CD14-positive monocyte (primary cell): ENCODE measurements at regions not wholly inside any gene's neighbourhood (a gene's known extent, or its start where the extent isn't known, plus 50 kb on each side); places are given as distances from the start of the nearest gene placed in this dataset.

ENCODE experiments used
- DNase-seq, 3 donors: peaks; one replicate each; pipeline ENCODE4 v3.0.0-alpha.2; 2011 to 2022
- H2AFZ ChIP-seq: 2 replicates; pipeline ENCODE4 v1.6.0; 2012; ENCODE audit warnings: mild to moderate bottlenecking, low read depth, low read length, inconsistent platforms; ENCODE audit not compliant: insufficient read depth, poor library complexity, severe bottlenecking
- H3K27ac ChIP-seq, 2 donors: 1 replicate in 1 of 2; 2 replicates in 1 of 2; pipeline ENCODE4 v1.5.1; 2012 to 2013; ENCODE audit warnings: low read length in 2 of 2, control low read depth in 1 of 2, inconsistent platforms in 1 of 2, low read depth in 1 of 2, mild to moderate bottlenecking in 1 of 2
- H3K27me3 ChIP-seq, 2 donors: one replicate each; pipeline versions ENCODE4 v1.6.0 to v1.6.1; 2011 to 2013; ENCODE audit warnings: low read length in 2 of 2; ENCODE audit not compliant: control insufficient read depth in 2 of 2, insufficient read depth in 2 of 2
- H3K36me3 ChIP-seq, 2 donors: replicated peaks in 1 of 2; 1 replicate in 1 of 2; 2 replicates in 1 of 2; pipeline versions ENCODE4 v1.5.1 to v1.6.1; 2012 to 2013; ENCODE audit warnings: low read length in 2 of 2, control low read depth in 1 of 2, inconsistent platforms in 1 of 2, mild to moderate bottlenecking in 1 of 2; ENCODE audit not compliant: insufficient read depth in 2 of 2, control insufficient read depth in 1 of 2
- H3K4me1 ChIP-seq, 2 donors: 1 replicate in 1 of 2; 2 replicates in 1 of 2; pipeline versions ENCODE4 v1.5.1 to v1.6.1; 2012 to 2013; ENCODE audit warnings: low read length in 2 of 2, control low read depth in 1 of 2, inconsistent platforms in 1 of 2, mild to moderate bottlenecking in 1 of 2, moderate library complexity in 1 of 2; ENCODE audit not compliant: insufficient read depth in 2 of 2, control insufficient read depth in 1 of 2
- H3K4me2 ChIP-seq: replicated peaks from 2 replicates; pipeline ENCODE3; 2012; ENCODE audit warnings: low read length, moderate library complexity, mild to moderate bottlenecking; ENCODE audit not compliant: poor library complexity, severe bottlenecking; ENCODE audit errors: extremely low read depth
- H3K4me3 ChIP-seq, 3 experiments: fragments of 200-600 bp in 1 of 3; sonication (generic) in 1 of 3; replicated peaks in 1 of 3; 1 replicate in 2 of 3; 2 replicates in 1 of 3; pipeline ENCODE4 v1.5.1; 2011 to 2013; ENCODE audit warnings: low read length in 3 of 3, mild to moderate bottlenecking in 3 of 3, control low read depth in 2 of 3, low read depth in 2 of 3, inconsistent platforms in 1 of 3, moderate library complexity in 1 of 3
- H3K79me2 ChIP-seq: 2 replicates; pipeline ENCODE4 v1.6.0; 2012; ENCODE audit warnings: mild to moderate bottlenecking, control low read depth, inconsistent platforms, low read length, moderate library complexity; ENCODE audit not compliant: insufficient read depth
- H3K9ac ChIP-seq: 2 replicates; pipeline ENCODE4 v1.6.0; 2017; ENCODE audit warnings: low read length, mild to moderate bottlenecking; ENCODE audit not compliant: insufficient read depth, poor library complexity, severe bottlenecking
- H3K9me3 ChIP-seq, 2 donors: replicated peaks in 1 of 2; 1 replicate in 1 of 2; 2 replicates in 1 of 2; pipeline versions ENCODE4 v1.5.1 to v1.6.1; 2012 to 2013; ENCODE audit warnings: low read length in 2 of 2, control low read depth in 1 of 2; ENCODE audit not compliant: control insufficient read depth in 1 of 2, insufficient read depth in 1 of 2
- H4K20me1 ChIP-seq: 2 replicates; pipeline ENCODE4 v1.6.0; 2012; ENCODE audit warnings: mild to moderate bottlenecking, low read length, control low read depth, moderate library complexity; ENCODE audit not compliant: insufficient read depth
- H3K27ac Mint-ChIP-seq, 7 donors: one replicate each; pipeline ENCODE4 v1.8.0; 2020; ENCODE audit warnings: mild to moderate bottlenecking in 7 of 7, mixed read lengths in 7 of 7, moderate library complexity in 6 of 7, inconsistent platforms in 2 of 7
- H3K27me3 Mint-ChIP-seq, 3 donors: one replicate each; pipeline ENCODE4 v1.8.0; 2021 to 2022; ENCODE audit warnings: low read depth in 3 of 3, mild to moderate bottlenecking in 3 of 3, mixed read lengths in 3 of 3, moderate library complexity in 3 of 3, inconsistent platforms in 1 of 3
- H3K36me3 Mint-ChIP-seq, 2 donors: one replicate each; pipeline ENCODE4 v1.8.0; 2020; ENCODE audit warnings: mixed read lengths in 2 of 2, inconsistent platforms in 1 of 2, mild to moderate bottlenecking in 1 of 2
- H3K4me1 Mint-ChIP-seq: one replicate; pipeline ENCODE4 v1.8.0; 2020; ENCODE audit warnings: mild to moderate bottlenecking, mixed read lengths
- H3K4me3 Mint-ChIP-seq, 2 donors: one replicate each; pipeline ENCODE4 v1.8.0; 2020; ENCODE audit warnings: mild to moderate bottlenecking in 2 of 2, mixed read lengths in 2 of 2, moderate library complexity in 1 of 2
- H3K9me3 Mint-ChIP-seq, 7 donors: one replicate each; pipeline ENCODE4 v1.8.0; 2020 to 2022; ENCODE audit warnings: mixed read lengths in 7 of 7, mild to moderate bottlenecking in 6 of 7, moderate library complexity in 6 of 7, inconsistent platforms in 2 of 7
- WGBS: methylation state at CpG from one replicate; pipeline ENCODE4 v1.1.5; 2013; ENCODE audit warnings: missing lambda C conversion rate; ENCODE audit not compliant: insufficient coverage; 5-methylcytosine and 5-hydroxymethylcytosine counted together
- intact Hi-C, 2 donors: fragments of 100-400 bp; cut with micrococcal nuclease; formaldehyde crosslinking; loops; one replicate each; pipeline versions ENCODE4 v1.15.0 to v1.15.1; 2023
- TF ChIP-seq, protein P1 (sequence below): fragments of 200-600 bp; IDR thresholded peaks from one replicate; pipeline ENCODE4 v1.8.0; 2022; ENCODE audit warnings: antibody characterized with exemption, mild to moderate bottlenecking

- Histone ChIP-seq H3K79me2 (no peaks in the 10 kb centered on the region), H3K27ac (no peak overlapping the region), H3K27me3 (no peaks in the 10 kb centered on the region), H3K4me3 (no peak overlapping the region), H3K36me3 (no peaks in the 10 kb centered on the region), H4K20me1 (no peaks in the 10 kb centered on the region), H3K4me2 (no peak overlapping the region), H3K9ac (no peak overlapping the region), H3K9me3 (no peaks in the 10 kb centered on the region), H3K4me1 (no peaks in the 10 kb centered on the region), H2AFZ (no peak overlapping the region)
- peaks cover 0 to 2% (median 0%) of the 10 kb centered on the region in 7 donors for H3K9me3 Mint-ChIP-seq
- 29% methylated on average over 8 of the region's 11 CpGs for WGBS
- no peak overlapping the region for H3K4me3 Mint-ChIP-seq
- TF ChIP-seq, protein P1, sequence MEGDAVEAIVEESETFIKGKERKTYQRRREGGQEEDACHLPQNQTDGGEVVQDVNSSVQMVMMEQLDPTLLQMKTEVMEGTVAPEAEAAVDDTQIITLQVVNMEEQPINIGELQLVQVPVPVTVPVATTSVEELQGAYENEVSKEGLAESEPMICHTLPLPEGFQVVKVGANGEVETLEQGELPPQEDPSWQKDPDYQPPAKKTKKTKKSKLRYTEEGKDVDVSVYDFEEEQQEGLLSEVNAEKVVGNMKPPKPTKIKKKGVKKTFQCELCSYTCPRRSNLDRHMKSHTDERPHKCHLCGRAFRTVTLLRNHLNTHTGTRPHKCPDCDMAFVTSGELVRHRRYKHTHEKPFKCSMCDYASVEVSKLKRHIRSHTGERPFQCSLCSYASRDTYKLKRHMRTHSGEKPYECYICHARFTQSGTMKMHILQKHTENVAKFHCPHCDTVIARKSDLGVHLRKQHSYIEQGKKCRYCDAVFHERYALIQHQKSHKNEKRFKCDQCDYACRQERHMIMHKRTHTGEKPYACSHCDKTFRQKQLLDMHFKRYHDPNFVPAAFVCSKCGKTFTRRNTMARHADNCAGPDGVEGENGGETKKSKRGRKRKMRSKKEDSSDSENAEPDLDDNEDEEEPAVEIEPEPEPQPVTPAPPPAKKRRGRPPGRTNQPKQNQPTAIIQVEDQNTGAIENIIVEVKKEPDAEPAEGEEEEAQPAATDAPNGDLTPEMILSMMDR: no peak
- peaks cover 2% of the 10 kb centered on the region in 3 donors for H3K27me3 Mint-ChIP-seq
- no peak for DNase-seq
- peaks cover 4% of the 10 kb centered on the region for H3K4me1 Mint-ChIP-seq
- H3K27ac Mint-ChIP-seq: peak overlapping the region in 1 of 7 donors; percentile 22
- H3K36me3 Mint-ChIP-seq: no peaks in the 10 kb centered on the region
- intact Hi-C loops: no loop called here
These were observed 70.9 kb upstream of the PLEKHG1 start for GRCh38 chr6:150528648-150529285.

GRCh38 chr6:150529646-150530045 lies 70.0 kb upstream of the PLEKHG1 start:
- H3K27ac ChIP-seq: no peak overlapping the region
- H3K27ac Mint-ChIP-seq: no peak overlapping the region
- H3K4me3 Mint-ChIP-seq: no peak overlapping the region

More at GRCh38 chr6:150529646-150530045, 70.0 kb upstream of the PLEKHG1 start:
- DNase-seq: no peak
- Mint-ChIP-seq H3K36me3 (no peaks in the 10 kb centered on the region), H3K27me3 (peaks cover 2% of the 10 kb centered on the region in 3 donors), H3K4me1 (peaks cover 4% of the 10 kb centered on the region), H3K9me3 (peaks cover 0 to 3% (median 0%) of the 10 kb centered on the region in 7 donors)
- no peaks in the 10 kb centered on the region for H3K36me3 ChIP-seq
- WGBS: no CpG with 5 or more reads among the region's 3 CpGs
- no peaks in the 10 kb centered on the region for H3K4me1 ChIP-seq
- no peak overlapping the region for H3K9ac ChIP-seq
- H4K20me1 ChIP-seq: no peaks in the 10 kb centered on the region
- no peak overlapping the region for H3K4me3 ChIP-seq
- H3K9me3 ChIP-seq: no peaks in the 10 kb centered on the region
- intact Hi-C loops: no loop called here
- H3K27me3 ChIP-seq: no peaks in the 10 kb centered on the region
- no peak overlapping the region for H3K4me2 ChIP-seq
- H3K79me2 ChIP-seq: no peaks in the 10 kb centered on the region
- TF ChIP-seq, protein P1: no peak
- H2AFZ ChIP-seq: no peak overlapping the region
